Activated CD8-positive, alpha-beta T cell treated with anti-CD3 and anti-CD28 coated beads, Interleukin-2, amount 10 ng/mL, durations not matched to agents 7 days and 5 days (primary cell): ENCODE measurements at regions not wholly inside any gene's neighbourhood (a gene's known extent, or its start where the extent isn't known, plus 50 kb on each side); places are given as distances from the start of the nearest gene placed in this dataset.

Experiments
- ATAC-seq: fragments of 150-1000 bp; cut with Tn5 transposase; one replicate; pipeline ENCODE4 v1.10.0; 2021; ENCODE audit warnings: moderate library complexity
- CTCF ChIA-PET: fragments of 350-600 bp; sonication (Branson Sonifier 250); formaldehyde crosslinking; loops from one replicate; lab custom pipeline; 2021; ENCODE audit warnings: antibody characterized with exemption; lab: Charles Lee
- POLR2A ChIA-PET: fragments of 350-600 bp; sonication (Branson Sonifier 250); formaldehyde crosslinking; loops from one replicate; lab custom pipeline; 2021; ENCODE audit warnings: antibody characterized with exemption; lab: Charles Lee
- DNase-seq: peaks from one replicate; pipeline ENCODE4 v3.0.0-alpha.2; 2020
- H3K27ac Mint-ChIP-seq: one replicate; pipeline ENCODE4 v1.8.0; 2021; ENCODE audit warnings: mild to moderate bottlenecking, mixed read lengths
- H3K27me3 Mint-ChIP-seq: one replicate; pipeline ENCODE4 v1.8.0; 2021; ENCODE audit warnings: low read depth, mixed read lengths
- H3K36me3 Mint-ChIP-seq: one replicate; pipeline ENCODE4 v1.8.0; 2021; ENCODE audit warnings: low read depth, mixed read lengths
- H3K4me1 Mint-ChIP-seq: one replicate; pipeline ENCODE4 v1.8.0; 2021; ENCODE audit warnings: low read depth, mixed read lengths
- H3K4me3 Mint-ChIP-seq: one replicate; pipeline ENCODE4 v1.8.0; 2021; ENCODE audit warnings: mild to moderate bottlenecking, mixed read lengths
- H3K9me3 Mint-ChIP-seq: one replicate; pipeline ENCODE4 v1.8.0; 2022; ENCODE audit warnings: mixed read lengths; ENCODE audit not compliant: insufficient read depth

GRCh38 chr1:216929870-216930582 lies 206.8 kb upstream of the ESRRG start:
- no peaks in the 10 kb centered on the region for H3K4me1 Mint-ChIP-seq
- H3K27ac Mint-ChIP-seq, result no peak overlapping the region
- DNase-seq (no peak), ATAC-seq (no peak)
- no peak overlapping the region for H3K4me3 Mint-ChIP-seq
- CTCF ChIA-PET, result no interaction called here
- H3K9me3 Mint-ChIP-seq, result no peaks in the 10 kb centered on the region
- H3K36me3 Mint-ChIP-seq, result no peaks in the 10 kb centered on the region
- POLR2A ChIA-PET, result no interaction called here
- H3K27me3 Mint-ChIP-seq, result no peaks in the 10 kb centered on the region

GRCh38 chr1:216927633-216928032 lies 204.4 kb upstream of the ESRRG start:
- Mint-ChIP-seq H3K9me3 (no peaks in the 10 kb centered on the region), H3K4me3 (no peak overlapping the region), H3K27ac (no peak overlapping the region), H3K4me1 (no peaks in the 10 kb centered on the region), H3K27me3 (no peaks in the 10 kb centered on the region), H3K36me3 (no peaks in the 10 kb centered on the region)
- ChIA-PET POLR2A (no interaction called here), CTCF (no interaction called here)
- DNase-seq, result no peak
- no peak for ATAC-seq

- H3K9me3 Mint-ChIP-seq, result no peaks in the 10 kb centered on the region
- DNase-seq, result no peak
- ATAC-seq, result no peak
- CTCF ChIA-PET, result no interaction called here
- no peak overlapping the region for H3K4me3 Mint-ChIP-seq
- H3K4me1 Mint-ChIP-seq, result no peaks in the 10 kb centered on the region
- no peaks in the 10 kb centered on the region for H3K27me3 Mint-ChIP-seq
- POLR2A ChIA-PET, result no interaction called here
- no peaks in the 10 kb centered on the region for H3K36me3 Mint-ChIP-seq
- no peak overlapping the region for H3K27ac Mint-ChIP-seq
Measured at GRCh38 chr1:216926720-216927510, 203.7 kb upstream of the ESRRG start.

- Mint-ChIP-seq H3K4me3 (no peak overlapping the region), H3K27ac (no peak overlapping the region), H3K9me3 (no peaks in the 10 kb centered on the region), H3K36me3 (no peaks in the 10 kb centered on the region), H3K27me3 (no peaks in the 10 kb centered on the region), H3K4me1 (no peaks in the 10 kb centered on the region)
- no peak for ATAC-seq
- CTCF ChIA-PET, result no interaction called here
- DNase-seq, result no peak
- POLR2A ChIA-PET, result no interaction called here
Measured at GRCh38 chr1:216925962-216926625, 202.9 kb upstream of the ESRRG start.

GRCh38 chr1:216924732-216925131 lies 201.5 kb upstream of the ESRRG start:
- no peak overlapping the region for H3K4me3 Mint-ChIP-seq
- ATAC-seq (no peak), DNase-seq (no peak)
- no peaks in the 10 kb centered on the region for H3K9me3 Mint-ChIP-seq
- H3K27ac Mint-ChIP-seq, result no peak overlapping the region
- no peaks in the 10 kb centered on the region for H3K36me3 Mint-ChIP-seq
- no peaks in the 10 kb centered on the region for H3K4me1 Mint-ChIP-seq
- POLR2A ChIA-PET, result no interaction called here
- no peaks in the 10 kb centered on the region for H3K27me3 Mint-ChIP-seq
- CTCF ChIA-PET, result no interaction called here

- no peaks in the 10 kb centered on the region for H3K9me3 Mint-ChIP-seq
- POLR2A ChIA-PET, result no interaction called here
- CTCF ChIA-PET, result no interaction called here
- no peaks in the 10 kb centered on the region for H3K4me1 Mint-ChIP-seq
- no peak overlapping the region for H3K4me3 Mint-ChIP-seq
- ATAC-seq, result no peak
- no peak for DNase-seq
- no peaks in the 10 kb centered on the region for H3K27me3 Mint-ChIP-seq
- no peaks in the 10 kb centered on the region for H3K36me3 Mint-ChIP-seq
- no peak overlapping the region for H3K27ac Mint-ChIP-seq
Measured at GRCh38 chr1:216923601-216924000, 200.4 kb upstream of the ESRRG start.

GRCh38 chr1:216922406-216922805 lies 199.2 kb upstream of the ESRRG start:
- no peaks in the 10 kb centered on the region for H3K36me3 Mint-ChIP-seq
- DNase-seq (no peak), ATAC-seq (no peak)
- CTCF ChIA-PET, result no interaction called here
- no peak overlapping the region for H3K4me3 Mint-ChIP-seq
- no peak overlapping the region for H3K27ac Mint-ChIP-seq
- H3K27me3 Mint-ChIP-seq, result no peaks in the 10 kb centered on the region
- H3K9me3 Mint-ChIP-seq, result no peaks in the 10 kb centered on the region
- POLR2A ChIA-PET, result no interaction called here
- no peaks in the 10 kb centered on the region for H3K4me1 Mint-ChIP-seq

- H3K27ac Mint-ChIP-seq, result no peak overlapping the region
- POLR2A ChIA-PET, result no interaction called here
- CTCF ChIA-PET, result no interaction called here
- ATAC-seq, result no peak
- no peaks in the 10 kb centered on the region for H3K4me1 Mint-ChIP-seq
- H3K9me3 Mint-ChIP-seq, result no peaks in the 10 kb centered on the region
- no peak overlapping the region for H3K4me3 Mint-ChIP-seq
- H3K27me3 Mint-ChIP-seq, result no peaks in the 10 kb centered on the region
- DNase-seq, result no peak
- no peaks in the 10 kb centered on the region for H3K36me3 Mint-ChIP-seq
Measured at GRCh38 chr1:216921866-216922265, 198.6 kb upstream of the ESRRG start.

GRCh38 chr1:216919060-216919970 lies 196.1 kb upstream of the ESRRG start:
- CTCF ChIA-PET, result no interaction called here
- ATAC-seq (no peak), DNase-seq (no peak)
- no peaks in the 10 kb centered on the region for H3K4me1 Mint-ChIP-seq
- no peak overlapping the region for H3K4me3 Mint-ChIP-seq
- H3K27ac Mint-ChIP-seq, result no peak overlapping the region
- no peaks in the 10 kb centered on the region for H3K27me3 Mint-ChIP-seq
- no peaks in the 10 kb centered on the region for H3K9me3 Mint-ChIP-seq
- POLR2A ChIA-PET, result no interaction called here
- no peaks in the 10 kb centered on the region for H3K36me3 Mint-ChIP-seq

- no peak for ATAC-seq
- CTCF ChIA-PET, result no interaction called here
- POLR2A ChIA-PET, result no interaction called here
Measured at GRCh38 chr1:216916890-216917438, 193.7 kb upstream of the ESRRG start.

GRCh38 chr1:216914974-216915373 lies 191.7 kb upstream of the ESRRG start:
- no peak for ATAC-seq
- POLR2A ChIA-PET, result no interaction called here
- Mint-ChIP-seq H3K9me3 (no peaks in the 10 kb centered on the region), H3K27me3 (no peaks in the 10 kb centered on the region), H3K36me3 (no peaks in the 10 kb centered on the region), H3K4me1 (no peaks in the 10 kb centered on the region), H3K27ac (no peak overlapping the region), H3K4me3 (no peak overlapping the region)
- DNase-seq, result no peak
- CTCF ChIA-PET, result no interaction called here

More at GRCh38 chr1:216916890-216917438, 193.7 kb upstream of the ESRRG start:
- Mint-ChIP-seq H3K27me3 (no peaks in the 10 kb centered on the region), H3K27ac (no peak overlapping the region), H3K4me3 (no peak overlapping the region), H3K36me3 (no peaks in the 10 kb centered on the region), H3K4me1 (no peaks in the 10 kb centered on the region), H3K9me3 (no peaks in the 10 kb centered on the region)
- DNase-seq, result no peak
